ENCODE measurements at regions not wholly inside any gene's neighbourhood (a gene's known extent, or its start where the extent isn't known, plus 50 kb on each side); places are given as distances from the start of the nearest gene placed in this dataset.

DNA sequence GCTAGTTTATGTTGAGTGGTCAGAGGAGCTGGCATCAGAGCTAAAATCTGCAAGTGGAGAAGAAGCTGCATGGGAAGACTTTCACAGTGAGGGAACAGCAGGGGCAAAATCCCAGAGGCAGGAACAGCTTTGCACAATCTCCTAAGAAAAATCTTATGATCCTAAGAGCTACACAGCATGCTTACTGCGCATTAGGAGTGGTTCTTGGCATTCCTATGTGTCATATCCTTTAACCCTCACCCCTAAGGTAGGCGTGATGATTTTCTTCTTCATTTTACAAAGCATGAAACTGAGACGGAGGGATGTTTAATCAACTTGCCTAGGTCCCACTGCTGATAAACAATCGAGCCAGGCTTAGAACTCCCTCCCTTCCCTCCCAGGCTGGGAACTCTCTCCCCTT is 313.6 kb upstream of the SULF2 start:
- DNase-seq: no peak

GRCh38 chr20:48098099-48098498 is 312.8 kb upstream of the SULF2 start:
- DNase-seq: no peak

DNA sequence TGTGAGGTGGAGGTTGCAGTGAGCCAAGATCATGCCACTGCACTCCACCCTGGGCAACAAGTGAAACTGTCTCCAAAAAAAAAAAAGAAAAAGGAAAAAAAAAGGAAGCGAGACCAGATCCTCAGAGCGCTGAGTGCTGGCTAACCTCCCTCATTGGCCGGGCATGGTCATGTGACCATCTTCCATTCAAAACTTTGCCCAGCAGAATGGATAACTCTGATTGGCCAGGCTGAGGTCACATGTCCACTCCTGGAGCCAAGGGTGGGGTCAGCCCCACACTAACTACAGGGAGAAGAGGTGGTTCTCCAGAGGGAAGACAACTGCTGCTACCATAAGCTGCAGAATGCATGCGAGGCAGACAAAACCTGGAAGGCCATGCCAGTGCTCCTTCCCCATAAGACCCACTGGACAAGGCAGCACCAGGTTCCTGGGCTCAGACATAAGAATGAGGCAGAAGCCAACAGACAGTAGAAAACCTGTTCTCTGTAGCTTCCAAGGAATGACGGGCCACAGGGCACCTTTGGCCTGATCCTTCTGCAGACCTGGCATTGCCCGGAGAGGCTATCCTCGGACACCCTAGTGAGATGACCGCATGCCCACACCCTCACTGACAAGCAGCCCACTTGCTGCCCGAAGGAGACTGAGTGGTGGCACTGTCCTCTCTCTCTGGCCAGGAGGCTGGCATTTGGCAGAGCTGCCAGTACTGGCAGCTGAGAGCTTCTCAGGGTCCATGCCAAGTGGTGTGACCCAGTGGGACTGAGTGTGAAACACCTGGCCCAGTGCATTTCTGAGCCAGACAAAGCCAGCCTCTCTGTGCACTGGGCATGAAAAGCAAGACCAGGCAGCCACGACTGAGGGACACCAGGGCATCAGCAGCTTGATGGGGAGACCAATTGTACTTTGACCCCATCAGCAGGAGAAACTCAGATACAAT is 311.9 kb upstream of the SULF2 start:
- DNase-seq: no peak

DNA sequence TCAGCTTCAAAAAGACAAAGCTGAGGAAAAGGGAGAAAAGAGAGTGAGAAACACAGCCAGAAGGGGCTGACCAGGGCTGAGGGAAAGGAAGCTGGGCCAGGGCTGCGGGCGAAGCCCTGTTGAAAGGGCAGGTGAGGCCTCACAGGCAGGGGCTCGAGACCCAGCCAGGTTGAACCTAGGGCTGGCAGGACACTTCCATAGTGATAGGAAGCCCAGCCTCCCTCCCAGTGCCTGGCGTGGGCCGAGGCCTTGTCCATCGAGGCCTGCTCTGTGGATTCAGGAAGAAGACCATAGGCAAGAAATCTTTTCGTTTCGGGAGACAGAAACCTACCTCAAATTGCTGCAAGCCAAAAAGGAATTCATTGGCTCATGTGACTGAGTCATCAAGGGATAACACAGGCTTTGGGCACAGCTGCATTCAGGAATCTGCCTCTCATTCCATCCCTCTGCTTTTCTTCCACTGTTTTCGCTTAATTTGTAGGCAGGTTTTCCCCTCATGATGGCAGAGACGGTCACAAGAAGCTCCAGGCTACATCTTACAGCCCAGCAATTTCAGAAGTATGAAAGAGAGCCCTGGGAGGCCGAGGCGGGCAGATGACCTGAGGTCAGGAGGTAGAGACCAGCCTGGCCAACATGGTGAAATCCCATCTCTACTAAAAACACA is 311.1 kb upstream of the SULF2 start:
- DNase-seq: no peak

- DNase-seq: no peak
Measured at GRCh38 chr20:48094944-48095343, 309.7 kb upstream of the SULF2 start.

DNA sequence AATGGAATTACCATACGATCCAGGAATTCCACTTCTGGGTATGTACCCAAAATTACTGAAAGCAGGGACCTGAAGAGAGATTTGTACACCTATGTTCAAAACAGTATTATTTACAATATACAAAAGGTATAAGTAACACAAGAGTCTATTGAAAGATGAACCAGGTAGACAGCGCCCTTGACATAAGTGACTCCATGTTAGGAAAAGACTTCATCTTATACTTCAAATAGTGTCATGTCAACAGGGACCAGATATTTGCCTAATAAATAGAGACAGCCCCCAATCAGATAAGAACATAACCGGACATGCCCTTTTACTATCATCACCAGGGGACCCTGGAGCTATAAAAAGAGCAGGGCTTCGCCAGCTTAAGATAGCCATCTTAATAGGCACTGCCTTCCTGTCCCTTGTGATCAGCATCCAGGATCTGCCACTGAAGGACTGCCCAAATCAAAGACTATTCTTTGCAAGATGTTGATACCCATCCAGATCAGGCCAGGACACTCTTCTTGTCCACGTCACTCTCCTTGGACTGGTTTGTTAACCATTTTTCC is 309.0 kb upstream of the SULF2 start:
- DNase-seq: no peak

- no peak for DNase-seq
Measured at GRCh38 chr20:48092596-48093280, 307.5 kb upstream of the SULF2 start.

- no peak for DNase-seq
Measured at GRCh38 chr20:48090784-48091183, 305.5 kb upstream of the SULF2 start.

GRCh38 chr20:48090314-48090713 is 305.0 kb upstream of the SULF2 start:
- no peak for DNase-seq

DNA sequence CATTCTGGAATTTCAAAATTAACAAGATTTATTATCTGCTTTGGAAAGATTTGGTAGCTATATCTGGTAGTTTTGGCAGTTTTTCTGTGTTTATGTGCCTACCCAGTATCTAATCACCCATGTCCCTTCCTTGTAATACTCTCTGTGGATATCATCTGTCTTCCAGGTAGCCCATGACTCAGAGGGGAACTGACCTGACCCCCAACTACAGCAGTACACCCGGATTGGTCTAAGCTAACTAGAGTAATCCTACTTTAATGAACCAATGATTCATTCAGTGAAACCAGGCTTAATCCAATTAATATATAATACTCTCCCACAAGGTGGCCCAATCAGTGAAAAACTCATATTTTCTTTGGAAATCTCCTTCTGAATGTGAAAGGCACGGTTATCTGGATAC is 295.3 kb upstream of the SULF2 start:
- no peak for DNase-seq

- no peak for DNase-seq
Measured at GRCh38 chr20:48079028-48079427, 293.7 kb upstream of the SULF2 start.

GRCh38 chr20:48076747-48077146 is 291.5 kb upstream of the SULF2 start:
- no peak for DNase-seq

GRCh38 chr20:48076247-48076646 is 291.0 kb upstream of the SULF2 start:
- DNase-seq: no peak

DNA sequence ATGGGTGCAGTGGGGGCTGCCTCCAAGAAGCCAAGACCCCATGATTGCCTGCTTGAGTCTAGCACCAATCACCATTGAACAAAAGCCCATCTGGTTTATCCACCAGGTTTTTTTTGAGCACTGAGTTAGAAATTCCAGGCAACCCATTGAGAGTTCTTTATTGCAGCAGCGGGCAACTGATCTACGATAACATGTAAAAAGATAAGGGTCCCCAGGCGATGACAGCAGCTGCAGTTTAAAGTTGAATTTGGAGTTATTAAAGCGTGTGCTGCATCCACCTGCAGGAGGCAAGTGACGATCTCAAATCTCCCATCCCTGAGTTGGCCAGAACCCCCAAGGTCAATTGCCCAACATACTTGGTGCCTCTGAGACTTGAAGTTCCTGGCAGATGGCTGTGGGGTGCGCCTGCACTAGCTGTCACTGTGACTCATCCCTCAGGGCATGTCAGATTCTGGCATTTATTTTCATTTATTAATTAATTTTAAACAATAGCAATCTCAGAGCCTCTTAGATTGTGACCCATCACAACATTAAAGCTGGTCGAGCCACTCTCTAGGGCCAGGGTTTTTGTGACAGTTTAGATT is 290.4 kb upstream of the SULF2 start:
- no peak for DNase-seq

DNA sequence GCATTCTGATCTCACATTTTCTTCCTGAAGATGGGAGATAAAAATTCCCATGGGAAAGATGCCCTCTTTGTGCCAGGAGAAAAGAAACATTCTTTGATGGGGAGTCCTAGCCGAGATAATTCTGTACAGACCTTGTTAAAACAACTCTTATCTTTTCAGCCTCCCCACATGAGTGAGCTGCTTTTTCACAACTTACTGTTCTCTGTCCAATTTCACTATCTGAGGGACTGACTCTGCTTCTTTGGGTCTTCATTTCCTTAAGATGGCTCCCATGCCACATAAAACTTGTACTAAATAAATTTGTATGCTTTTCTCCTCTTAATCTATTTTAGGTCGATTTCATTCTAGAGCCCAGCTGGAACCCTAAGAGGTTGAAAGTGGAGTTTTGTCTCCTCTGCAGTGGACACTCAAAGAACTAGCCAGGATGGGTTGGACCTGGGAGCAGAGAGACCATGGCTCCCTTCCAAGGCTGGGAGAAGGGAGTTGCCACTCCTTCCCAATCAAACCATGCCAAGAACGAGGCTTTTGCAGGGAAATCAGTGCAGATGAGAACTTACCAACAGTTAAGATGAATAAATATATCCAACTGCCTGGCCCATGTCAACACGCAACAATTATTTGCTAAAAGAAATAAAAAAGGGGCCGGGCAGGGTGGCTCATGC is 285.8 kb upstream of the SULF2 start:
- no peak for DNase-seq

DNA sequence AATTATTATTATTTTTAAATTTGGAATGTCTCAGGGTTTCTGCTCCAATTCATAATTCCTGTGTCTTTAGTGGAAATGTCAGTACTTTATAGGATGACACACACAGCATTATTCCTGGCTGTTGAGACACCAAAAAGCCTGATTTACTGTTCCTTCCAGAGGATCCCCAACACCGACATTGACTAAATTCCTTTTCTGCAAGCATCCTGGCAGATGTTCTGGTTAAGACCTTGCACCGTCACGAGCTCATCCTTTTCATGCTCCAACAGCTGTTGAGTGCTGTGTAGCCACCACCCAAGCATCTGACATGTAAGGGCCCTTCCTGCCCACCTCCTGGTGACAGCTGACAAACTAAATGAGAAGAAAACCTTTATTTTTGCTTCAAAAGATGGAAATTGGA is 284.3 kb upstream of the SULF2 start:
- DNase-seq: no peak

DNA sequence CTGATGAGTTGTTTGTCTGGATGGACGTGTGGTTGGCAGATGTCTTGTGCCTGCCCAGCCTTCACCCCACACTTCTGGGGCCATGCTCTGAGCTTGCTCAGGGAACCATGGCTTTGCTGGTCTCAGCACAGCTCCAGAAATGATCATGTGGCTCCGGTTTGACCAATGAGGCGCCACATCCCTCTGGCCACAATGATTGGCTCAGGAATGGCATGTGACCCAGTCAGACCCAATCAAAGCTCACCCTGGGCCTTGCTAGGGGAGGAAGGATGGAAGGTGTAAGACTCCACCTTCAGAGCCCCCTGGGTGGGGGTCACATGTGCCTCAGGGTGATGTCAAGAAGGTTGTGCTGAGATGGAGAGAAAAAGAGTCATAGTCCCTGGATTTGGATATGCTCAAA is 281.6 kb upstream of the SULF2 start:
- no peak for DNase-seq

DNA sequence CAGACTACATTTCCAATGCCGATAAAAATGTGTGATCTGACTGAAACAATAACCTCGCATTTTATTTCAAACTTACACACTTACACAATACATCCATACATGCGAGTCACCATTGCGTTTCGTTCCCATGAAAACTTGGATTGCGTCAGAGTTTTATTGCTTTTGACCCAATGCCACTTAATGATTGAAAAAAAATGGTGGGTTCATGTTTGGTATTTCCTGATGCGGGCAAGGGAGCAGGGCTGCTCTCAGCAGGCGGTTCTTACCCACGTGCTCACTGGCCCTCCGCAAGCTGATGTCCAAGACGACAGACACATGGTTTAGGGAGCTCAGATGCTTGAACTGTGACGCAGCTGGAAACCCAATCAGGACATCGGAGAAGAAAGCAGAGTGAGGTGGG is 281.0 kb upstream of the SULF2 start:
- DNase-seq: no peak

DNA sequence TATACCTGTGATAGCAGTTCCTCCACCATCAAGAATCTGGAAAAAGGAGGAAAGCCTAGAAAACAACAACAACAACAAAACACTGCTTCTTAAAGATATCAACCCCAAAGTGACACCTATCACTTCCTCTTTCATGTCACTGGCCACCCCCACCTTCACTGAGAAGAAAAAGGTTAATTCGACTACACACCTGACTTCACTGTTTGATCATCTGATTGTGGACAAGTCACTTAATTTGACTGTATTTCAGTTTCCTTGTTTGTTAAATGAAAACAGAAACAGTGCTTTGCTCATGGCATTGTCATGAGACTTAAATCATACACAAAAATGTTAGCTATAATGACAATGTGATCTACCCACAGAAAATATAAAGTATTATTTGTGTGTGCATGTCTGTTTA is 280.6 kb upstream of the SULF2 start:
- no peak for DNase-seq

DNA sequence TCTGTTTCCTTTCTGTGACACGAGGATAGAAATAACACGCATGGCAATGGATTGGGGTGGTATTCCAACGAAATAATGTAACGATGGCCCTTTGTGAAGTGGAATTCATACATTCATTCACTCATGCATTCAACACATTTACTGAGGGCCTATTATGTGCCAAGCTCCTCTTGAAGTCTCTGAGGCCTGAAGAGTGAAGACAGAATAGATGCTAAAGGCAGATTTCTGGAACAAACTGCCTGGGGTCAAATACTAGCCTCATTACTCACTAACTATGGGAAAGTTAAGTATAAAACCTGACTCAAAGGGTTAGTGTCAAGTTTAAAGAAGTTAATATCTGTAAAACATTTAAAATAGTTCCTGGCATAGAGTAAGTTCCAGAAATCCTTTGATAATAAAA is 279.6 kb upstream of the SULF2 start:
- no peak for DNase-seq

GRCh38 chr20:48060841-48061720 is 275.8 kb upstream of the SULF2 start:
- no peak for DNase-seq

All from T-helper 2 cell (primary cell).